ENCODE measurements at regions not wholly inside any gene's neighbourhood (a gene's known extent, or its start where the extent isn't known, plus 50 kb on each side); places are given as distances from the start of the nearest gene placed in this dataset.
A peak's percentile ranks its signal among the peaks of the same experiment; 100 is the strongest.

DNA sequence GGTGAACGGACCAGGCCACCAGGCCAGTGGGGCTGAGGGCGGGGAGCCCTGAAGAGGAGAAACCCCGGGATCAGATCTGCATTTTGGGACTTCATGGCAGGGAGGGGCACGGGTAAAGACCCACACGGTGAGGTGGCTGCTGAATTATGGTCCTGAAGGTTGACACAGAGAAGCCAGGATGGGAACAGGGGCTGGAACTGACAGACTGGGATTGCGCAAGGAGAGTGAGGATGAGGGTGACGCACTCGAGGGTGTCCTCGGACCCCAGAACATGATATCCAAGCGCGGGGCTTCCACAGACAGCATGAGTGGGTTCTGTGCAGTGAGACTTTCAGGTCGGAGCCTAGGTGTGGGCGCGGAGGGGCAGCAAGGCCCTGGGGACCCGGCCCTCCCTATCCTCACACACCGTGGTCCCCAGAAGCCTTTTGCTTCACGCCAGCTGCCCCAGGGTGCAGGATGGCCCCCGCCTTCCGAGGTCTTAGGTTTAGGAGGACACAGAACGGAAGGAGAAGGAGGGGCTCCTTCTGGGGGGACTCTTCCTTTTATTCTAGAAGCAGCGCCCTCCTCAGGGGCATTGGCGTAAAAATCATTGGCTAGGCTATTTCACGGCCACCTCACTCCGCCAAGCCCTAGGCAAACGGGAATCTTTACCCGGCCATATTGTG, 416.8 kb upstream of the HS6ST1 start:
- TF ChIP-seq, protein P1, sequence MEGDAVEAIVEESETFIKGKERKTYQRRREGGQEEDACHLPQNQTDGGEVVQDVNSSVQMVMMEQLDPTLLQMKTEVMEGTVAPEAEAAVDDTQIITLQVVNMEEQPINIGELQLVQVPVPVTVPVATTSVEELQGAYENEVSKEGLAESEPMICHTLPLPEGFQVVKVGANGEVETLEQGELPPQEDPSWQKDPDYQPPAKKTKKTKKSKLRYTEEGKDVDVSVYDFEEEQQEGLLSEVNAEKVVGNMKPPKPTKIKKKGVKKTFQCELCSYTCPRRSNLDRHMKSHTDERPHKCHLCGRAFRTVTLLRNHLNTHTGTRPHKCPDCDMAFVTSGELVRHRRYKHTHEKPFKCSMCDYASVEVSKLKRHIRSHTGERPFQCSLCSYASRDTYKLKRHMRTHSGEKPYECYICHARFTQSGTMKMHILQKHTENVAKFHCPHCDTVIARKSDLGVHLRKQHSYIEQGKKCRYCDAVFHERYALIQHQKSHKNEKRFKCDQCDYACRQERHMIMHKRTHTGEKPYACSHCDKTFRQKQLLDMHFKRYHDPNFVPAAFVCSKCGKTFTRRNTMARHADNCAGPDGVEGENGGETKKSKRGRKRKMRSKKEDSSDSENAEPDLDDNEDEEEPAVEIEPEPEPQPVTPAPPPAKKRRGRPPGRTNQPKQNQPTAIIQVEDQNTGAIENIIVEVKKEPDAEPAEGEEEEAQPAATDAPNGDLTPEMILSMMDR (IDR thresholded peaks at IDR 0.05; ENCODE audit: control insufficient read depth, extremely low read depth, insufficient read depth) = no peak
- no peak overlapping the region for H3K4me3 ChIP-seq (ENCODE audit: low read depth, low read length)
- no peak for DNase-seq (ENCODE audit: low read depth)

DNA sequence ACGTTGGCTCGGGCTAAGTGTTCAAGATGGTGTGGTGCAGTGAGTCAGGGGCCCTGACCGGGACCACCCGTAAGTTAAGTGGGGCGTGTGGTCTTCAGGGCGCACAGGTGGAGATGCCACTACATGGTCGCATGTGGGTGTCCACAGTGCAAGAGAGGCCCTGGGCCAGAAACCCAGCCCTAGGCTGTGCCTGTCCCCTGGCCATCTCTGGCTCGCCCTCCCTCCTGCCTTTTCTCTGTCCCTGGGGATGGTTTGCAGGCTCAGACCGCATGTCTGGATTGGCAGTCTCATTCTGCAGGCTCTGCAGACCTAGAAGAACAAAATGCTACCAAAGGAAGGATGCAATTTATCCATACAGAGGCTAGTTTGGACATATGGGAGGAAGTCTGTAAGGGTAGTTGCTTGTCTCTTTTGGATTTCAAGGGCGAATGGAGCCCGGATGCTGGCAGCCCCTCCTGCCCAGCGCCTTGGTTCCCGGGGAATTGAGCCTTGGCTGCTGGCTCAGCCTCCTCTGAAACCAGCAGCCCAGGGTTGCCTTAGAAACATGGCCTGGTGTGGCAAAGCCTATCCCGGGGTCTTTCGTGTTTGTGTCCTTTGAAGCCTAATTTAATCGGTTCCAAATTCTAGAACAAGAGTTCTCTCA, 417.5 kb upstream of the HS6ST1 start:
- no peak overlapping the region for H3K4me3 ChIP-seq (ENCODE audit: low read depth, low read length)
- TF ChIP-seq, protein P1 (IDR thresholded peaks at IDR 0.05; ENCODE audit: control insufficient read depth, extremely low read depth, insufficient read depth) = no peak
- no peak for DNase-seq (ENCODE audit: low read depth)

DNA sequence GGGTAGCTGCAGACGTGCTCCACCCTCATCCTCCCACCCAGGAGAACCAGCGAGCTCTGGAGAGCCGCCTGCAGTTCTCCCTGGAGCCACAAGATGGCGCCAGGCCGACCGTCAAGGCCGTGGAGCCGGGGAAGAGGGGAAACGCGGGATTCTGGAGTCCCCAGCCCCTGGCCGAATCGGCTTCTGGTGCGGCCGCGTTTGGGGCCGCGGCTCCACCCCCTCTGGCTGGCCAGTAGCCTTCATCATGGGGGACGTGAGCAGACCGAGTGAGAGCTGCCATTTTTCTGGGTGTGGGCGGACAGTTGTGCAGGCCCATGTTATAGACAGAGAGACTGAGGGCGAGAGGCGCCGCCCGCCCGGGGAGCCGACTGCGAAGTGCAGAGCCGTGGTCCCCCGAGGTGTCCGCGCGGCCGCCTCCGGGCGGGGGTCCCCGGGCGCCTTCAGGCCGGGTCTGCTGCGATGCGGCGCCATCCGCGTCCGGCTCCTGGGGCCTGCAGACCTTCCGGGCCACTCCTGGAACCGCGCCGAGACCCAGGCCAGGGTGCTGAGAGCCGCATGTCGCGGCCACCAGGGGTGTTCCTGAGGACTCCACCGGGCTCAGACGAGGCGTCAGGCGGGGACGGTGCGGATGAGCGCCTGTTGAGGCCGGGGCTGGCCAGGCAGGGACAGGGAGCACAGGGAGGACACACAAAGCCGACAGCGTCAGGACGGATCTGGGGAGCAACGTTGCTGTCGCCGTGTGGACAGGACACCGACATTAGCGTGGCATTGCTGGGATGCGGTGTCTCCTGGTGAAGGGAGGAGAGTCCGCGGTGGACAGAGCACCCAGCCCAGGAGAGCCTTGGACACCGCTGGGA, 418.2 kb upstream of the HS6ST1 start:
- no peak for DNase-seq (ENCODE audit: low read depth)
- peak overlapping the region; percentile 7; the same call in 1 of the 2 replicates for H3K4me3 ChIP-seq (ENCODE audit: low read depth, low read length)
- TF ChIP-seq, protein P1 (IDR thresholded peaks at IDR 0.05; ENCODE audit: control insufficient read depth, extremely low read depth, insufficient read depth) = peak; percentile 88

DNA sequence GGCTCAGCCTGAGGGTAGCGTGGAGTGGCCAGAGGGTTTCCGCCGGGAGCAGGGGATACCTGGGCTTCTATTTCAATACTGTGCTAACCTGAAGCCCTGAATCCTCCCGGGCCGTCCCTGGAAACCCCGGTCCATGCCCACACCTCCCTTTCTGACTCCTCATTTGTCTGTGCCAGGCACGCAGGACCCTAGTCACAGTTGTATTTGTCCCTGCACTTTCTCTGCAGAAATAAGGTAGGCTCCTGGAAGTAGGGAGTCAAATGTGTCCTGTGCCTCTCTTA, 418.8 kb upstream of the HS6ST1 start:
- TF ChIP-seq, protein P1 (IDR thresholded peaks at IDR 0.05; ENCODE audit: control insufficient read depth, extremely low read depth, insufficient read depth) = no peak
- H3K4me3 ChIP-seq (ENCODE audit: low read depth, low read length) = no peak overlapping the region
- DNase-seq (ENCODE audit: low read depth) = no peak

DNA sequence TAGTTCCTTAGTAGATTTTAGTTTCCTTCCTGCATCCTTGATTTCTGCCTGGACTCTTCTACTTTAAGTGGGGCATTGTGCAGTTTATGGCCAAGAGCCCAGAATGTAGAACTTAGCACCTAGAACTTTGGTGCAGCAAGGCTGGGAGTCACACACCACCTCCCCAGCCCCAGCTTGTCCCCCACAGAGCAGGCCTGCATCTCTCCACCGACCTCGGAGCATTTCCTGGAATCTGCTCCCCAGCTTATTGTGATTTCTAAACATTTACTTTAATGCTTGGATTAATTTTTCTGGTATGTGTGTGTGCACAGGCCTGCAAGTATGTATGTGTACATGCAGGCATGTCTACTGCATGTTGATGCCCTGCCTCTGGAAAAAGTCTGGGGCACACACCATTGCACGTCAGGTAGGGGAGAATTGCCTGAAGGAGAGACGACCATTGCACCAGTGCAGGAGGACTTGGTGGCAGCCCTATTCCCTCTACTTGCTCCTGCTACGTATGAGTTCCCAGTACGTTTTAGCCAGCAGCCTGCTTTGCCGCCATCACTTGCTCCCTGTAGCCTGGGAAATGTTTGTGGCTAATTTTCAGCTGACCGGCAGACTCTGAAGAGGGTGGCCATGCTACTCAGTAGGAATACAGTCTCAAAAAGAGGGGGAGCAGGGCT, 419.9 kb upstream of the HS6ST1 start:
- TF ChIP-seq, protein P1 (IDR thresholded peaks at IDR 0.05; ENCODE audit: control insufficient read depth, extremely low read depth, insufficient read depth) = no peak
- DNase-seq (ENCODE audit: low read depth) = no peak
- H3K4me3 ChIP-seq (ENCODE audit: low read depth, low read length) = no peak overlapping the region

DNA sequence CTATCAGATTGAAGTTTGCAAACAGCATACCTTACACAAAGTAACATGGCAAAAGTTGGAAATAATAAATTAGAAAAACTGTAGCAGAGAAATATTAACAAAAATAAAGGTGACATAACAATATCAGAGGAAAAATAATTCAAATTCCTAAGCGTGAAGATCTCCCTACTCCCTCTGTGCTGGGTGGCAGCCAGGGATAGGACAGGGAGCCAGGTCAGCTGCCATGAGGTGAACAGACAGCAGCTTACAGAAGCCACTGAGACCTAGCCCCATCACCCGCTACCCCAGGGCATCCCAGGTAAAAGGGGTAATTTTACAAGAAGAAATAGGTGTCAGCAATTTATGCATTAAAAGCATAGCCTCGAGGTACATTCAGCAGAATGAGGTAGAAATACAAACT, 423.8 kb upstream of the HS6ST1 start:
- no peak for DNase-seq (ENCODE audit: low read depth)
- no peak overlapping the region for H3K4me3 ChIP-seq (ENCODE audit: low read depth, low read length)
- TF ChIP-seq, protein P1 (IDR thresholded peaks at IDR 0.05; ENCODE audit: control insufficient read depth, extremely low read depth, insufficient read depth) = no peak

All from LNCaP clone FGC (cell line).